Choroid plexus epithelial cell (primary cell): ENCODE measurements at regions not wholly inside any gene's neighbourhood (a gene's known extent, or its start where the extent isn't known, plus 50 kb on each side); places are given as distances from the start of the nearest gene placed in this dataset.
A peak's percentile ranks its signal among the peaks of the same experiment; 100 is the strongest.

Experiments used
- DNase-seq: peaks from one replicate; pipeline ENCODE4 v3.0.0-alpha.2; 2010; ENCODE audit warnings: low read depth
- H3K4me3 ChIP-seq: 2 replicates; pipeline ENCODE4 v1.5.1; 2011; ENCODE audit warnings: low read depth, mild to moderate bottlenecking, control low read depth, low read length, moderate library complexity
- TF ChIP-seq, protein P1 (sequence below): conservative IDR thresholded peaks from 2 replicates; pipeline ENCODE4 v1.5.1; 2011; ENCODE audit warnings: low read depth, mild to moderate bottlenecking, control low read depth, inconsistent platforms, low read length, moderate library complexity

DNA sequence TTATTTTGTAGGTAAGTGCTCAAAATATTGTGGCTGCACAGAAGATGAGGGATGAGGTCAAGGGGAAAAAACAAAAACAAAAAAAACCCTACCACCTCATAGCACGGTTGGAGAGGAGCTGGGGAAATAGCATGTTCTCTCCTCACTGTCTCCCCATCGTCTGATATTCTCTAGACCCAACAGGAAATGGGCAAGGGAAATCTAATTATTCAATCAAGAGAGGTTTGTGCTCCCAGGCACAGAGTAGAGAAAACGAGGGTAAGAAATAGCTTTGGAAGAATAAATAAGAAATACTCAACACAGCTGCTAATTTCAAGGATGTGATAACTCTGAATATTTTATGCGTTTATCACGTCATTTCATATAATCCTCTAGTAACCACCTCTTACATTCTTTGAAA is 619.2 kb upstream of the GNPDA2 start:
- no peak overlapping the region for H3K4me3 ChIP-seq
- no peak for DNase-seq
- TF ChIP-seq, protein P1, sequence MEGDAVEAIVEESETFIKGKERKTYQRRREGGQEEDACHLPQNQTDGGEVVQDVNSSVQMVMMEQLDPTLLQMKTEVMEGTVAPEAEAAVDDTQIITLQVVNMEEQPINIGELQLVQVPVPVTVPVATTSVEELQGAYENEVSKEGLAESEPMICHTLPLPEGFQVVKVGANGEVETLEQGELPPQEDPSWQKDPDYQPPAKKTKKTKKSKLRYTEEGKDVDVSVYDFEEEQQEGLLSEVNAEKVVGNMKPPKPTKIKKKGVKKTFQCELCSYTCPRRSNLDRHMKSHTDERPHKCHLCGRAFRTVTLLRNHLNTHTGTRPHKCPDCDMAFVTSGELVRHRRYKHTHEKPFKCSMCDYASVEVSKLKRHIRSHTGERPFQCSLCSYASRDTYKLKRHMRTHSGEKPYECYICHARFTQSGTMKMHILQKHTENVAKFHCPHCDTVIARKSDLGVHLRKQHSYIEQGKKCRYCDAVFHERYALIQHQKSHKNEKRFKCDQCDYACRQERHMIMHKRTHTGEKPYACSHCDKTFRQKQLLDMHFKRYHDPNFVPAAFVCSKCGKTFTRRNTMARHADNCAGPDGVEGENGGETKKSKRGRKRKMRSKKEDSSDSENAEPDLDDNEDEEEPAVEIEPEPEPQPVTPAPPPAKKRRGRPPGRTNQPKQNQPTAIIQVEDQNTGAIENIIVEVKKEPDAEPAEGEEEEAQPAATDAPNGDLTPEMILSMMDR = no peak

DNA sequence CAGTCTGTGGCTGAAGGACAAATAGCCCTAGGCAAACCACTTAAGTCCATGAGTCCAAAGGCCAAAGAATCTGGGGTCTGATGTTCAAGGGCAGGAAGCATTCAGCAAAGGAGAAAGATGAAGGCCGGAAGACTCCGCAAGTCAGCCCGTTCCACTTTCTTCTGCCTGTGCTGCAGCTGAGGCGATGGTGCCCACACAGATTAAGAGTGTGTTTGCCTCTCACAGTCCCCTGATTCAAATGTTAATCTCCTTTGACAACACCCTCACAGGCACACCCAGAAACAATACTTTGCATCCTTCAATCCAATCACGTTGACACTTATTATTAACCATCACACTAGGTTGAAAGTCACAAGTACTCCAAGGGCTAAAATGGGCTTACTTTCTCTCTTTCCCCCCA is 605.4 kb upstream of the GNPDA2 start:
- H3K4me3 ChIP-seq = no peak overlapping the region
- TF ChIP-seq, protein P1 = no peak
- DNase-seq = no peak

DNA sequence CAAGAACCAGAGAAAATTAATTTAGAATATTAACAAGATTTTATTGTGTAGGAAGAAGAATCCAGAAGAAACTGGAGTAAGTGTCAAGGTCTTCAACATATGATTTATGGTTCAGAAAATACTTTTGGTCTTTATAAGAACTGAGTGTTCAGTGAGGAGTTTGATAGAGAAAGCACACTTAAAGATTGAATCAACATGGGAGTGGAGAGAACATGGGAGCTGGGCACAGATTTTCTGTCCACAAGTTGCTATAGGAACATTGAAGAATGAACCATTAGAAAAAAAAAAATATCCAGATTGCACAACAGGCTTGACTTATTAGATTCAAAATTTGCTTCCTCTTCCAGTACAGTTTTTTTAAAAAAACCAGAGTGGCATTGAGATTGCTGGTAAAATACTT is 601.2 kb upstream of the GNPDA2 start:
- no peak overlapping the region for H3K4me3 ChIP-seq
- TF ChIP-seq, protein P1 = no peak
- peak; percentile 14 for DNase-seq

DNA sequence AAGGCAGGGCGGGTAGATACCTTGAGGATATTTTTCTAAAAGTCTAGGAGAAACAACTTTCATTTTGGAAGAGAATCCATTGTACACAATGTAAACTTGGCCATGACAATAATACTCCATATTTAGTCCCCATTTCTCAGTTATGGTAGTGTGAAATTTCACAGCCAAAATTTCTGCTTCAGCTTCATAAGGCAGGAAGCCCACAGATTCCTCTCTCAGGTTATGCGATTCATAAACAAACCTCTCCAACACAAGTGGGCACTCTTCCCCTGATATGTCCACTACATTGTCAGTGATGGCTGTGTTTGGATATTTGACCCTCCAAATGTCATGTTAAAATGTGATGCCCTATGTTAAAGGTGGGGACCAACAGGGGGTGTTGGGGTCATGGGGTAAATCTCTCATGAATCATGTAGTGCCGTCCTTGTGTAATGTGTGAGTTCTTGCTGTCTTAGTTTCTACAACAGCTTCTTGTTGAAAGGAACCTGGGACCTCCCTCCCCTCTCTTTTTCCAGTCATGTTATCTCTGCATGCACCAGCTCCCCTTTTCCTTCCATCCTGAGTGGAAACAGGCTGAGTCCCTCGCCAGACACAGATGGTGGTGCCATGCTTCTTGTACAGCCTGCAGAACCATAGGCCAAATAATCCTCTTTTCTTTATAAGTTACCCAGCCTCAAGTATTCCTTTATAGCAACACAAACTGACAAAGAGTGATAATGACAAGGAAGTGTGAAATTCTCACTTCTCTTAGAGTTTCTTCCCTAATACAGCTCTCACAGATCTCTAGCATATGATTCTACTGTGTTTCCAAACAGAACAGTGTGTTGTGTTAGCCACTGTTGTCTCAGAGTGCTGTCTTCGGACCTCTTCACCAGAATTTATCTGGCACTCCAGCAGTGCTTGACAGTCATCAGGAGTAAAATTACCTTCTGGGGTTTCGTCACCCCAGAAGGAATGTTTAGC is 598.4 kb upstream of the GNPDA2 start:
- no peak overlapping the region for H3K4me3 ChIP-seq
- TF ChIP-seq, protein P1 = no peak
- DNase-seq = no peak

DNA sequence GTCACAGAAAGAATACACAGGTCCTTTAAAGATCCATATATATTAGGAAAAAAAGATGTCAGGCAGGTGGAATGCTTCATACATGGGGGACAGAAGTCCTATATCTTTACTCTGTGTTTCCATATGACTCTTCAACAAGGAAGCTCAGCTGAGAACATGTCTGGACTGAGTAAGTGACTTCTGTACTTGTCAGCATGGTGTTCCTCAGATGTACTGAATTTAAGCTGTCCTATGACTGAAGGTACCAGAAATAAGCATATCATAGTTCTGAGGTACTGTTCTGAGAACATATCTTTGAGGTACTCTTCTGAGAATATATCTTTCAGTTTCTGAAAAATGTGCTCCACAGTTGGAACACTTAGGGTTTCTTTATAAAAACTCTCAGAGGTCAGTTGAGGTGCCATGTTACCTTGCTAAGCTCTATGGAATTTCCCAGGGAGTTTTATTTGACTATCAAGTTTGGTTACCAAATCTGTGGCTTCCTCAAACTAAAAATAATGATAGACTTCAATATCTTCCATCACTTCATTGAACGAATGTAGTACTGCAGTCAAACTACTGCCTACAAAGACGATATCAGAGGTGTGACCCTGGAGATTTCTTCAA is 597.2 kb upstream of the GNPDA2 start:
- TF ChIP-seq, protein P1 = no peak
- no peak overlapping the region for H3K4me3 ChIP-seq
- DNase-seq = no peak

DNA sequence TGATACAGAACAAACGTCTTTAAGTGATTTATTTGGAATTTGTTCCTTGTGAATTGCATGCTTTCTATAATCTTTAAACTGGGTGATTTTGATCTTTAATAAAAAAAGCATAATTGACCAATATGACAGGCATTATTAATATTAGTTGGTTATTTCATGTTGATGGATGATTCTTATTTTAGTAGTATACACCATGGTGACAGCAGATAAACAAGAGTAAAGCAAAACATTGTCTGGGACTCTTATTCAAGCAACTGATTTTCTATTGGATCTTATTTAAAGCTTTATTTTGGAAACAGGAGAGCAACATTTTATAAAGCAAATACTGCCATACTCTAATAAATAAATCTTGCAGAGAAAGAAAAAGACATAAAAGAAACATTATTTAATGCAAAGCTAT is 591.4 kb upstream of the GNPDA2 start:
- no peak for DNase-seq
- no peak overlapping the region for H3K4me3 ChIP-seq
- TF ChIP-seq, protein P1 = no peak
